IMR-90 (cell line): ENCODE measurements at regions not wholly inside any gene's neighbourhood (a gene's known extent, or its start where the extent isn't known, plus 50 kb on each side); places are given as distances from the start of the nearest gene placed in this dataset.

Experiments
- ATAC-seq: fragments of 200-7000 bp; cut with Tn5 transposase; 2 replicates; pipeline ENCODE4 v1.9.1; 2020; ENCODE audit warnings: low read depth, mild to moderate bottlenecking, moderate library complexity
- BruUV-seq: library from RNA; stranded (reverse); fragments of 400-500 nt; replicated peaks from 2 replicates; lab custom pipeline; 2021; lab: Mats Ljungman, UMichigan
- CTCF ChIA-PET: fragments of 300-600 bp; formaldehyde crosslinking; extraction: SDS; loops from one replicate; lab custom pipeline; 2021; ENCODE audit warnings: antibody characterized with exemption; lab: Yijun Ruan, JAX
- POLR2A ChIA-PET: fragments of 300-600 bp; sonication (Branson Sonifier 250); formaldehyde crosslinking; loops from one replicate; lab custom pipeline; 2022; ENCODE audit warnings: antibody characterized with exemption; ENCODE audit not compliant: unreplicated experiment; lab: Charles Lee
- DNase-seq: peaks from one replicate; pipeline ENCODE4 v3.0.0; 2013
- H2AFZ ChIP-seq: replicated peaks from 2 replicates; pipeline ENCODE3; 2013; ENCODE audit warnings: low read length, mild to moderate bottlenecking; ENCODE audit not compliant: poor library complexity
- H2AK5ac ChIP-seq: 2 replicates; pipeline ENCODE4 v1.6.1; 2013; ENCODE audit warnings: low read depth, low read length, inconsistent platforms
- H2AK9ac ChIP-seq: replicated peaks from 2 replicates; pipeline ENCODE3; 2013; ENCODE audit warnings: mild to moderate bottlenecking, low read depth, low read length, moderate library complexity; ENCODE audit not compliant: poor library complexity
- H2BK120ac ChIP-seq: 2 replicates; pipeline ENCODE4 v1.6.1; 2013; ENCODE audit warnings: low read depth, low read length, inconsistent platforms
- H2BK15ac ChIP-seq: 3 replicates; pipeline ENCODE4 v1.6.1; 2013; ENCODE audit warnings: low read depth, low read length, inconsistent platforms
- H2BK20ac ChIP-seq: 2 replicates; pipeline ENCODE4 v1.6.1; 2013; ENCODE audit warnings: low read depth, mild to moderate bottlenecking, inconsistent platforms, low read length, moderate library complexity
- H2BK5ac ChIP-seq: 2 replicates; pipeline ENCODE4 v1.6.1; 2013; ENCODE audit warnings: mild to moderate bottlenecking, low read depth, low read length, inconsistent platforms; ENCODE audit not compliant: poor library complexity, severe bottlenecking
- H3K14ac ChIP-seq: replicated peaks from 2 replicates; pipeline ENCODE4 v1.6.1; 2013; ENCODE audit warnings: low read depth, low read length, inconsistent platforms
- H3K18ac ChIP-seq: 2 replicates; pipeline ENCODE4 v1.6.1; 2013; ENCODE audit warnings: low read depth, low read length, control low read depth
- H3K23ac ChIP-seq: 2 replicates; pipeline ENCODE4 v1.6.1; 2013; ENCODE audit warnings: low read depth, low read length, inconsistent platforms
- H3K27ac ChIP-seq: 2 replicates; pipeline ENCODE4 v1.5.1; 2013; ENCODE audit warnings: mild to moderate bottlenecking, control low read depth, low read length; ENCODE audit not compliant: insufficient read depth
- H3K27me3 ChIP-seq: 2 replicates; pipeline ENCODE4 v1.6.1; 2013; ENCODE audit warnings: low read length; ENCODE audit not compliant: control insufficient read depth, insufficient read depth
- H3K36me3 ChIP-seq: 2 replicates; pipeline ENCODE4 v1.6.1; 2013; ENCODE audit warnings: low read length, mixed read lengths; ENCODE audit not compliant: control insufficient read depth, insufficient read depth
- H3K4ac ChIP-seq: 2 replicates; pipeline ENCODE4 v1.6.1; 2013; ENCODE audit warnings: low read depth, low read length, inconsistent platforms
- H3K4me1 ChIP-seq: 2 replicates; pipeline ENCODE4 v1.6.1; 2013; ENCODE audit warnings: low read length, mixed read lengths; ENCODE audit not compliant: control insufficient read depth, insufficient read depth
- H3K4me2 ChIP-seq: 2 replicates; pipeline ENCODE4 v1.6.1; 2013; ENCODE audit warnings: low read depth, mild to moderate bottlenecking, control low read depth, low read length, moderate library complexity
- H3K4me3 ChIP-seq: 2 replicates; pipeline ENCODE4 v1.5.1; 2013; ENCODE audit warnings: low read depth, mild to moderate bottlenecking, control low read depth, low read length, moderate library complexity; ENCODE audit not compliant: insufficient read depth
- H3K56ac ChIP-seq: 2 replicates; pipeline ENCODE4 v1.6.1; 2013; ENCODE audit warnings: low read length, inconsistent platforms; ENCODE audit not compliant: insufficient read depth; ENCODE audit errors: extremely low read depth
- H3K79me1 ChIP-seq, 2 experiments: 2 replicates each; pipeline ENCODE4 v1.6.1; 2013; ENCODE audit warnings: low read length in 2 of 2, inconsistent platforms in 1 of 2, low read depth in 1 of 2
- H3K9ac ChIP-seq: 2 replicates; pipeline ENCODE4 v1.6.1; 2013; ENCODE audit warnings: low read depth, low read length, control low read depth
- H3K9me1 ChIP-seq: 2 replicates; pipeline ENCODE4 v1.6.1; 2013; ENCODE audit warnings: low read length, inconsistent platforms; ENCODE audit not compliant: insufficient read depth
- H3K9me3 ChIP-seq: 2 replicates; pipeline ENCODE4 v1.6.1; 2013; ENCODE audit warnings: low read length; ENCODE audit not compliant: control insufficient read depth, insufficient read depth
- H4K20me1 ChIP-seq: 2 replicates; pipeline ENCODE4 v1.6.1; 2013; ENCODE audit warnings: low read length, inconsistent platforms; ENCODE audit not compliant: insufficient read depth
- H4K5ac ChIP-seq: 2 replicates; pipeline ENCODE4 v1.6.1; 2013; ENCODE audit warnings: mild to moderate bottlenecking, low read depth, low read length, control low read depth
- H4K8ac ChIP-seq, 2 experiments: 2 replicates each; pipeline ENCODE4 v1.6.1; 2013; ENCODE audit warnings: low read depth in 2 of 2, low read length in 2 of 2, control low read depth in 1 of 2, inconsistent platforms in 1 of 2
- H4K91ac ChIP-seq: 2 replicates; pipeline ENCODE4 v1.6.1; 2013; ENCODE audit warnings: low read depth, low read length, inconsistent platforms; ENCODE audit not compliant: insufficient read depth
- ELK1 ChIP-seq: fragments of 150-350 bp; IDR thresholded peaks from 2 replicates; pipeline ENCODE4 v1.6.1; 2016; ENCODE audit warnings: low read depth, mild to moderate bottlenecking, low read length, moderate library complexity, borderline replicate concordance
- FOS ChIP-seq: fragments of 150-350 bp; IDR thresholded peaks from 2 replicates; pipeline ENCODE4 v1.6.1; 2016; ENCODE audit warnings: low read depth, low read length
- MAZ ChIP-seq: IDR thresholded peaks from 2 replicates; pipeline ENCODE4 v1.6.1; 2012; ENCODE audit warnings: low read depth, mild to moderate bottlenecking, low read length, improper control_type of control experiment, moderate library complexity, borderline replicate concordance
- RFX5 ChIP-seq: IDR thresholded peaks from 2 replicates; pipeline ENCODE4 v1.8.0; 2012; ENCODE audit warnings: low read depth, mild to moderate bottlenecking, low read length, moderate library complexity
- WGBS, 2 experiments: methylation state at CpG; one replicate each; pipeline versions ENCODE4 v1.1.5 to v1.1.7; 2013; ENCODE audit warnings: missing lambda C conversion rate in 2 of 2; ENCODE audit not compliant: insufficient read length in 1 of 2; ENCODE audit errors: extremely low coverage in 2 of 2; 5-methylcytosine and 5-hydroxymethylcytosine counted together
- dilution Hi-C: fragments of 300-500 bp; cut with HindIII; formaldehyde crosslinking; loops from one replicate; pipeline ENCODE4 v1.14.3; 2018; ENCODE audit warnings: low sequenced_read_pairs; ENCODE audit not compliant: unreplicated experiment
- in situ Hi-C: fragments of 300-500 bp; cut with MboI; formaldehyde crosslinking; loops from 3 replicates; pipeline ENCODE4 v1.14.3; 2019; ENCODE audit warnings: low sequenced_read_pairs, inconsistent platforms, mixed read lengths
- intact Hi-C: fragments of 100-400 bp; cut with micrococcal nuclease; formaldehyde crosslinking; loops from 2 replicates; pipeline ENCODE4 v1.10.0; 2022
- TF ChIP-seq, protein P1 (sequence below): conservative IDR thresholded peaks from 2 replicates; pipeline ENCODE4 v1.5.1; 2012; ENCODE audit warnings: mild to moderate bottlenecking, low read depth, low read length, improper control_type of control experiment

GRCh38 chr6:141437011-141437410, 695.7 kb upstream of the GJE1 start:
- no peak overlapping the region for H4K5ac ChIP-seq
- in situ Hi-C loops (no loop called here), intact Hi-C loops (no loop called here), dilution Hi-C loops (no loop called here)
- no peak overlapping the region for H2BK20ac ChIP-seq
- no peak overlapping the region for H2AK5ac ChIP-seq
- no peaks in the 10 kb centered on the region for H3K27me3 ChIP-seq
- TF ChIP-seq RFX5 (no peak), ELK1 (no peak), MAZ (no peak), FOS (no peak)
- TF ChIP-seq, protein P1, sequence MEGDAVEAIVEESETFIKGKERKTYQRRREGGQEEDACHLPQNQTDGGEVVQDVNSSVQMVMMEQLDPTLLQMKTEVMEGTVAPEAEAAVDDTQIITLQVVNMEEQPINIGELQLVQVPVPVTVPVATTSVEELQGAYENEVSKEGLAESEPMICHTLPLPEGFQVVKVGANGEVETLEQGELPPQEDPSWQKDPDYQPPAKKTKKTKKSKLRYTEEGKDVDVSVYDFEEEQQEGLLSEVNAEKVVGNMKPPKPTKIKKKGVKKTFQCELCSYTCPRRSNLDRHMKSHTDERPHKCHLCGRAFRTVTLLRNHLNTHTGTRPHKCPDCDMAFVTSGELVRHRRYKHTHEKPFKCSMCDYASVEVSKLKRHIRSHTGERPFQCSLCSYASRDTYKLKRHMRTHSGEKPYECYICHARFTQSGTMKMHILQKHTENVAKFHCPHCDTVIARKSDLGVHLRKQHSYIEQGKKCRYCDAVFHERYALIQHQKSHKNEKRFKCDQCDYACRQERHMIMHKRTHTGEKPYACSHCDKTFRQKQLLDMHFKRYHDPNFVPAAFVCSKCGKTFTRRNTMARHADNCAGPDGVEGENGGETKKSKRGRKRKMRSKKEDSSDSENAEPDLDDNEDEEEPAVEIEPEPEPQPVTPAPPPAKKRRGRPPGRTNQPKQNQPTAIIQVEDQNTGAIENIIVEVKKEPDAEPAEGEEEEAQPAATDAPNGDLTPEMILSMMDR: no peak
- H3K14ac ChIP-seq: no peak overlapping the region
- H3K9me3 ChIP-seq: no peaks in the 10 kb centered on the region
- no peak for DNase-seq
- no peak overlapping the region for H2BK120ac ChIP-seq
- H4K20me1 ChIP-seq: no peaks in the 10 kb centered on the region
- H3K23ac ChIP-seq: no peak overlapping the region
- no peaks in the 10 kb centered on the region for H3K9me1 ChIP-seq
- POLR2A ChIA-PET: no interaction called here
- H3K56ac ChIP-seq: no peak overlapping the region
- H3K4me1 ChIP-seq: no peaks in the 10 kb centered on the region
- H4K91ac ChIP-seq: no peak overlapping the region
- H3K79me1 ChIP-seq: no peaks in the 10 kb centered on the region
- no peak overlapping the region for H2AK9ac ChIP-seq
- H4K8ac ChIP-seq: no peak overlapping the region
- no peaks in the 10 kb centered on the region for H3K36me3 ChIP-seq
- no peak overlapping the region for H3K4ac ChIP-seq
- CTCF ChIA-PET: no interaction called here
- H3K4me2 ChIP-seq: no peak overlapping the region
- H3K27ac ChIP-seq: no peak overlapping the region
- H3K18ac ChIP-seq: no peak overlapping the region
- no peak overlapping the region for H2AFZ ChIP-seq
- WGBS, 2 experiments: no CpG with 5 or more reads among the region's 3 CpGs
- no TSS peak for BruUV-seq
- H2BK5ac ChIP-seq: no peak overlapping the region
- H3K4me3 ChIP-seq: no peak overlapping the region
- no peak overlapping the region for H2BK15ac ChIP-seq
- ATAC-seq: no peak
- H3K9ac ChIP-seq: no peak overlapping the region
